ENCODE measurements at regions not wholly inside any gene's neighbourhood (a gene's known extent, or its start where the extent isn't known, plus 50 kb on each side); places are given as distances from the start of the nearest gene placed in this dataset.
A peak's percentile ranks its signal among the peaks of the same experiment; 100 is the strongest.

- no peaks in the 10 kb centered on the region for H3K27me3 ChIP-seq (ENCODE audit: low read depth, low read length)
- H3K4me2 ChIP-seq (ENCODE audit: low read length): peak overlapping the region; percentile 16
- H3K79me2 ChIP-seq (ENCODE audit: low read length): no peaks in the 10 kb centered on the region
- peak overlapping the region; percentile 71 for H2AFZ ChIP-seq (ENCODE audit: low read depth, low read length)
- peak overlapping the region; percentile 43 for H3K27ac ChIP-seq (ENCODE audit: low read length)
- H4K20me1 ChIP-seq (ENCODE audit: insufficient read depth, low read length): no peaks in the 10 kb centered on the region
- 0 out of 2 replicates have a peak, but pooled peaks cover under 1% of the 10 kb centered on the region for H3K9me3 ChIP-seq (ENCODE audit: insufficient read depth, low read length)
- H3K4me3 ChIP-seq (ENCODE audit: low read length): no peak overlapping the region
- peak overlapping the region; percentile 25; the same call in 1 of the 2 replicates for H3K9ac ChIP-seq (ENCODE audit: low read length)
- TF ChIP-seq CTCF (IDR thresholded peaks at IDR 0.05; ENCODE audit: low read depth, low read length) (peak; percentile 65), EZH2phosphoT487 (IDR thresholded peaks at IDR 0.05; ENCODE audit: low read depth) (no peak)
- peaks cover 9% of the 10 kb centered on the region for H3K4me1 ChIP-seq (ENCODE audit: low read length)
- peaks cover 3% of the 10 kb centered on the region for H3K36me3 ChIP-seq (replicated peaks; ENCODE audit: low read depth, low read length)
Observed at GRCh38 chr15:39312984-39313383, 267.9 kb upstream of the THBS1 start.

- H4K20me1 ChIP-seq (ENCODE audit: insufficient read depth, low read length): no peaks in the 10 kb centered on the region
- peak overlapping the region; percentile 71 for H2AFZ ChIP-seq (ENCODE audit: low read depth, low read length)
- no peak overlapping the region for H3K4me3 ChIP-seq (ENCODE audit: low read length)
- no peaks in the 10 kb centered on the region for H3K79me2 ChIP-seq (ENCODE audit: low read length)
- H3K27me3 ChIP-seq (ENCODE audit: low read depth, low read length): no peaks in the 10 kb centered on the region
- peaks cover 3% of the 10 kb centered on the region for H3K36me3 ChIP-seq (replicated peaks; ENCODE audit: low read depth, low read length)
- peaks cover 9% of the 10 kb centered on the region for H3K4me1 ChIP-seq (ENCODE audit: low read length)
- TF ChIP-seq CTCF (IDR thresholded peaks at IDR 0.05; ENCODE audit: low read depth, low read length) (no peak), EZH2phosphoT487 (IDR thresholded peaks at IDR 0.05; ENCODE audit: low read depth) (no peak)
- H3K9me3 ChIP-seq (ENCODE audit: insufficient read depth, low read length): no peaks in the 10 kb centered on the region
- peak overlapping the region; percentile 16 for H3K4me2 ChIP-seq (ENCODE audit: low read length)
- peak overlapping the region; percentile 25; the same call in 1 of the 2 replicates for H3K9ac ChIP-seq (ENCODE audit: low read length)
- peak overlapping the region; percentile 43 for H3K27ac ChIP-seq (ENCODE audit: low read length)
Observed at GRCh38 chr15:39313467-39313866, 267.4 kb upstream of the THBS1 start.

GRCh38 chr15:39313881-39314280 lies 267.0 kb upstream of the THBS1 start:
- H3K27ac ChIP-seq (ENCODE audit: low read length): no peak overlapping the region
- no peaks in the 10 kb centered on the region for H3K79me2 ChIP-seq (ENCODE audit: low read length)
- H3K4me3 ChIP-seq (ENCODE audit: low read length): no peak overlapping the region
- no peak overlapping the region for H2AFZ ChIP-seq (ENCODE audit: low read depth, low read length)
- H3K9ac ChIP-seq (ENCODE audit: low read length): no peak overlapping the region
- H3K36me3 ChIP-seq (replicated peaks; ENCODE audit: low read depth, low read length): peaks cover 3% of the 10 kb centered on the region
- no peak overlapping the region for H3K4me2 ChIP-seq (ENCODE audit: low read length)
- H3K27me3 ChIP-seq (ENCODE audit: low read depth, low read length): no peaks in the 10 kb centered on the region
- H3K9me3 ChIP-seq (ENCODE audit: insufficient read depth, low read length): no peaks in the 10 kb centered on the region
- peaks cover 9% of the 10 kb centered on the region for H3K4me1 ChIP-seq (ENCODE audit: low read length)
- H4K20me1 ChIP-seq (ENCODE audit: insufficient read depth, low read length): no peaks in the 10 kb centered on the region
- TF ChIP-seq EZH2phosphoT487 (IDR thresholded peaks at IDR 0.05; ENCODE audit: low read depth): no peak
- TF ChIP-seq CTCF (IDR thresholded peaks at IDR 0.05; ENCODE audit: low read depth, low read length): no peak

GRCh38 chr15:39315206-39315850 lies 265.6 kb upstream of the THBS1 start:
- Histone ChIP-seq H3K9me3 (ENCODE audit: insufficient read depth, low read length) (no peaks in the 10 kb centered on the region), H3K4me1 (ENCODE audit: low read length) (peaks cover 9% of the 10 kb centered on the region), H3K27me3 (ENCODE audit: low read depth, low read length) (no peaks in the 10 kb centered on the region), H3K4me2 (ENCODE audit: low read length) (no peak overlapping the region), H3K36me3 (replicated peaks; ENCODE audit: low read depth, low read length) (peaks cover 3% of the 10 kb centered on the region), H3K9ac (ENCODE audit: low read length) (no peak overlapping the region), H3K27ac (ENCODE audit: low read length) (no peak overlapping the region), H4K20me1 (ENCODE audit: insufficient read depth, low read length) (no peaks in the 10 kb centered on the region), H2AFZ (ENCODE audit: low read depth, low read length) (peak overlapping the region; percentile 32; the same call in 1 of the 2 replicates), H3K79me2 (ENCODE audit: low read length) (no peaks in the 10 kb centered on the region), H3K4me3 (ENCODE audit: low read length) (no peak overlapping the region)
- TF ChIP-seq EZH2phosphoT487 (IDR thresholded peaks at IDR 0.05; ENCODE audit: low read depth): no peak
- TF ChIP-seq CTCF (IDR thresholded peaks at IDR 0.05; ENCODE audit: low read depth, low read length): no peak

Data from OCI-LY3 (cell line).